Calu3 (cell line): ENCODE measurements at regions not wholly inside any gene's neighbourhood (a gene's known extent, or its start where the extent isn't known, plus 50 kb on each side); places are given as distances from the start of the nearest gene placed in this dataset.

ENCODE experiments used
- BruUV-seq: library from RNA; stranded (reverse); fragments of 400-500 nt; replicated peaks from 2 replicates; lab custom pipeline; 2021; lab: Mats Ljungman, UMichigan
- CTCF ChIA-PET: fragments of 300-600 bp; sonication (Branson Sonifier 250); formaldehyde crosslinking; loops from one replicate; lab custom pipeline; 2022; ENCODE audit warnings: antibody characterized with exemption; lab: Charles Lee
- DNase-seq: peaks from one replicate; pipeline ENCODE4 v3.0.0; 2022
- H3K27ac Mint-ChIP-seq: one replicate; pipeline ENCODE4 v1.8.0; 2022; ENCODE audit warnings: mixed read lengths; ENCODE audit not compliant: unreplicated experiment
- H3K27me3 Mint-ChIP-seq: one replicate; pipeline ENCODE4 v1.8.0; 2022; ENCODE audit warnings: mixed read lengths; ENCODE audit not compliant: unreplicated experiment
- H3K36me3 Mint-ChIP-seq: one replicate; pipeline ENCODE4 v1.8.0; 2022; ENCODE audit warnings: mild to moderate bottlenecking, moderate library complexity, mixed read lengths; ENCODE audit not compliant: insufficient read depth, unreplicated experiment
- H3K4me1 Mint-ChIP-seq: one replicate; pipeline ENCODE4 v1.8.0; 2022; ENCODE audit warnings: mild to moderate bottlenecking, low read depth, mixed read lengths; ENCODE audit not compliant: unreplicated experiment
- H3K4me3 Mint-ChIP-seq: one replicate; pipeline ENCODE4 v1.8.0; 2022; ENCODE audit warnings: mild to moderate bottlenecking, low read depth, moderate library complexity, mixed read lengths; ENCODE audit not compliant: unreplicated experiment
- H3K9me3 Mint-ChIP-seq: one replicate; pipeline ENCODE4 v1.8.0; 2022; ENCODE audit warnings: low read depth, mixed read lengths; ENCODE audit not compliant: unreplicated experiment
- CTCF ChIP-seq: fragments of 200-600 bp; IDR thresholded peaks from one replicate; pipeline ENCODE4 v1.8.0; 2022; ENCODE audit warnings: antibody characterized with exemption; ENCODE audit not compliant: unreplicated experiment
- intact Hi-C: fragments of 100-400 bp; cut with micrococcal nuclease; formaldehyde crosslinking; loops from one replicate; pipeline ENCODE4 v1.10.0; 2022; ENCODE audit not compliant: unreplicated experiment

DNA sequence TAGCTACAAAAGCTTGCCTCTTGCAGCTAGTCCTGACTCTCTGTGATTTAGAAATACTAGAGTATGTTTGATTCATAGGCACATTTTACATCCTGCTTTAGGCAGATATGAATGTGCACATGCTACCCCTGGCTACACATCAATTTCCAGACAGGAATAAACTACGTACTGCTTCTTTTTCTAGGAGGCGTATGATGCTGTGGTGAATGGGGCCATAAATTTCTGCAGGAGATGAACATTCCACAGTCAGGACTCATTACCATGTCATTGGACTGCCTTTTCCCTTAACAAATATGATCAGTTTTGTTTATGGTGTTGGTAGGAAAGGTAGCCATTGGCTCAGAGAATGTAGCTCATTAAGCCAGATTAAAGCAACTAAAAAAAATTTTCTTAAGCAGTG, 50.1 kb upstream of the IFRD1 start:
- no peak overlapping the region for H3K4me3 Mint-ChIP-seq
- BruUV-seq, result no TSS peak
- intact Hi-C loops, result no loop called here
- H3K4me1 Mint-ChIP-seq, result no peaks in the 10 kb centered on the region
- no peak overlapping the region for H3K27ac Mint-ChIP-seq
- CTCF ChIA-PET, result interaction anchor here (0.5 to 0.6 kb wide), 2 partner anchors 9 to 79 kb away, joined by 6 to 8 read pairs; no protein-coding TSS in a partner anchor
- H3K27me3 Mint-ChIP-seq, result peaks cover 49% of the 10 kb centered on the region
- no peak for DNase-seq
- TF ChIP-seq CTCF, result no peak
- H3K9me3 Mint-ChIP-seq, result no peaks in the 10 kb centered on the region
- no peaks in the 10 kb centered on the region for H3K36me3 Mint-ChIP-seq
